GM23248 (cell line): ENCODE measurements at regions not wholly inside any gene's neighbourhood (a gene's known extent, or its start where the extent isn't known, plus 50 kb on each side); places are given as distances from the start of the nearest gene placed in this dataset.

ENCODE experiments used
- DNase-seq: peaks from one replicate; pipeline ENCODE4 v3.0.0-alpha.2; 2015
- H2AFZ ChIP-seq: fragments of 200-600 bp; sonication (generic); 2 replicates; pipeline ENCODE4 v1.6.1; 2016; ENCODE audit warnings: antibody characterized with exemption
- H3F3A ChIP-seq: fragments of 200-600 bp; sonication (generic); 2 replicates; pipeline ENCODE4 v1.6.1; 2016; ENCODE audit warnings: mild to moderate bottlenecking, antibody characterized with exemption, mixed run types; ENCODE audit not compliant: insufficient read depth
- H3K27ac ChIP-seq: fragments of 200-600 bp; sonication (generic); 2 replicates; pipeline ENCODE4 v1.5.1; 2016; ENCODE audit warnings: mild to moderate bottlenecking
- H3K27me3 ChIP-seq: fragments of 200-600 bp; sonication (generic); replicated peaks from 2 replicates; pipeline ENCODE4 v1.6.1; 2016; ENCODE audit warnings: mild to moderate bottlenecking; ENCODE audit not compliant: insufficient read depth
- H3K36me3 ChIP-seq: fragments of 200-600 bp; sonication (generic); 2 replicates; pipeline ENCODE4 v1.6.1; 2016; ENCODE audit warnings: low read depth, mild to moderate bottlenecking
- H3K4me1 ChIP-seq: fragments of 200-600 bp; sonication (generic); 2 replicates; pipeline ENCODE4 v1.6.1; 2016; ENCODE audit warnings: mild to moderate bottlenecking; ENCODE audit not compliant: insufficient read depth
- H3K4me2 ChIP-seq: fragments of 200-600 bp; sonication (generic); one replicate; pipeline ENCODE4 v1.6.1; 2016; ENCODE audit warnings: mild to moderate bottlenecking; ENCODE audit not compliant: unreplicated experiment
- H3K4me3 ChIP-seq: fragments of 200-600 bp; sonication (generic); 2 replicates; pipeline ENCODE4 v1.5.1; 2016; ENCODE audit warnings: mild to moderate bottlenecking
- H3K79me2 ChIP-seq: fragments of 200-600 bp; sonication (generic); 2 replicates; pipeline ENCODE4 v1.6.1; 2016; ENCODE audit warnings: mild to moderate bottlenecking; ENCODE audit not compliant: insufficient read depth
- H3K9ac ChIP-seq: fragments of 200-600 bp; sonication (generic); 2 replicates; pipeline ENCODE4 v1.6.1; 2016; ENCODE audit warnings: mild to moderate bottlenecking
- H3K9me2 ChIP-seq: fragments of 200-600 bp; sonication (generic); 2 replicates; pipeline ENCODE4 v1.6.1; 2016; ENCODE audit warnings: mixed run types, mild to moderate bottlenecking, moderate library complexity; ENCODE audit not compliant: insufficient read depth
- H3K9me3 ChIP-seq: fragments of 200-600 bp; sonication (generic); one replicate; pipeline ENCODE4 v1.6.1; 2017; ENCODE audit warnings: low read depth
- H4K20me1 ChIP-seq: fragments of 200-600 bp; sonication (generic); 2 replicates; pipeline ENCODE4 v1.6.0; 2016; ENCODE audit not compliant: insufficient read depth
- EZH2 ChIP-seq: fragments of 200-600 bp; sonication (generic); IDR thresholded peaks from 2 replicates; pipeline ENCODE4 v1.6.1; 2018; ENCODE audit warnings: antibody characterized with exemption, mild to moderate bottlenecking; ENCODE audit not compliant: insufficient read depth, poor library complexity, severe bottlenecking
- EZH2phosphoT487 ChIP-seq: fragments of 200-600 bp; sonication (generic); IDR thresholded peaks from 2 replicates; pipeline ENCODE4 v1.6.1; 2018; ENCODE audit warnings: antibody characterized with exemption, moderate library complexity, mild to moderate bottlenecking, low read depth; ENCODE audit not compliant: insufficient read depth
- WGBS, 2 experiments: methylation state at CpG; one replicate each; pipeline ENCODE4 v1.1.6; 2015 to 2017; ENCODE audit warnings: low lambda C conversion rate in 2 of 2, low coverage in 1 of 2; ENCODE audit errors: missing lambda C conversion rate in 2 of 2; 5-methylcytosine and 5-hydroxymethylcytosine counted together
- in situ Hi-C: fragments of 300-500 bp; cut with MboI; formaldehyde crosslinking; loops from 2 replicates; pipeline ENCODE4 v1.15.0; 2020

DNA sequence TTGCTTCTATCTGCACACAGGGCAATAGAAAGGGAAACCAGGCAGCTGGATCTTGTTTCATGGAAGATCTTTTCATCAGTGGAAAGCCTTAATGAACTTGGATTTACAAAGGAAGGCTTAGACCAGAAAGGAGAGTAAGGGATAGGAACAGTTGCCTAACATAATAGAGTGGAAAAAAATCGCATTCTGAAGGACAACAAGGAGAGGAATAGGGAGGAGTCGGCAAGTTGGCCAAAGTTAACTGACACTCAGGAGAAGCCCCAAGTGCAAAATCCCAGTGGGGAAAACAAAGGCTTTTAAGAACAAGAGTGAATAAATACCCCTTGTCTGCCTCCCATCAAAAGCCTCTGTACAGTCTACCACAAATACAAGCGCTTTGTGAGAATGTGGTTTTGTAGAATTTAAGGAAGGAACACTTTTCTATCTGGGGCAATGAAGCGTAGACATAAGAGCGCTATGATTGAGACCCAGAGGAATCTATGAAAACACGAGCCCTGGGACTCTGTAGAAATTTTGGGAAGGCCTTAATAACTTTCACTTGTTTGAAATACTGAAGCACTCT is 74.1 kb downstream of the ZNF648 start:
- H4K20me1 ChIP-seq: no peaks in the 10 kb centered on the region
- in situ Hi-C loops: no loop called here
- no peaks in the 10 kb centered on the region for H3K9me3 ChIP-seq
- 31 to 36% methylated on average over 6 of the region's 6 CpGs for WGBS, 2 experiments
- no peaks in the 10 kb centered on the region for H3K79me2 ChIP-seq
- no peak overlapping the region for H3K4me3 ChIP-seq
- no peak for DNase-seq
- no peak overlapping the region for H2AFZ ChIP-seq
- no peak overlapping the region for H3K9ac ChIP-seq
- H3K36me3 ChIP-seq: no peaks in the 10 kb centered on the region
- H3F3A ChIP-seq: no peaks in the 10 kb centered on the region
- no peak for TF ChIP-seq EZH2phosphoT487
- no peak for TF ChIP-seq EZH2
- H3K27me3 ChIP-seq: no peaks in the 10 kb centered on the region
- no peak overlapping the region for H3K27ac ChIP-seq
- no peaks in the 10 kb centered on the region for H3K4me1 ChIP-seq
- no peaks in the 10 kb centered on the region for H3K9me2 ChIP-seq
- H3K4me2 ChIP-seq: no peak overlapping the region

- no peak overlapping the region for H3K4me3 ChIP-seq
- no peak overlapping the region for H3K27ac ChIP-seq
- in situ Hi-C loops: no loop called here
- no peak overlapping the region for H3K4me2 ChIP-seq
- no peaks in the 10 kb centered on the region for H3K9me3 ChIP-seq
- H3K27me3 ChIP-seq: no peaks in the 10 kb centered on the region
- no peak overlapping the region for H3K9ac ChIP-seq
- no peaks in the 10 kb centered on the region for H3K9me2 ChIP-seq
- H3K79me2 ChIP-seq: no peaks in the 10 kb centered on the region
- no peak overlapping the region for H2AFZ ChIP-seq
- TF ChIP-seq EZH2phosphoT487: no peak
- no peak for TF ChIP-seq EZH2
- H3K36me3 ChIP-seq: no peaks in the 10 kb centered on the region
- no peak for DNase-seq
- H3K4me1 ChIP-seq: no peaks in the 10 kb centered on the region
- WGBS, 2 experiments: 0 to 1% methylated on average over 2 of the region's 2 CpGs
- H4K20me1 ChIP-seq: no peaks in the 10 kb centered on the region
- H3F3A ChIP-seq: no peaks in the 10 kb centered on the region
Observed at GRCh38 chr1:181986907-181987305, 74.6 kb downstream of the ZNF648 start.

- Histone ChIP-seq H3F3A (no peaks in the 10 kb centered on the region), H3K4me2 (no peak overlapping the region), H3K9me3 (no peaks in the 10 kb centered on the region), H2AFZ (no peak overlapping the region), H3K36me3 (no peaks in the 10 kb centered on the region), H4K20me1 (no peaks in the 10 kb centered on the region), H3K79me2 (no peaks in the 10 kb centered on the region), H3K27ac (no peak overlapping the region), H3K9ac (no peak overlapping the region), H3K4me1 (no peaks in the 10 kb centered on the region), H3K9me2 (no peaks in the 10 kb centered on the region), H3K4me3 (no peak overlapping the region), H3K27me3 (no peaks in the 10 kb centered on the region)
- WGBS, 2 experiments: 28 to 33% methylated on average over 6 of the region's 6 CpGs
- no peak for DNase-seq
- in situ Hi-C loops: no loop called here
- TF ChIP-seq EZH2phosphoT487 (no peak), EZH2 (no peak)
Observed at GRCh38 chr1:181985936-181986906, 75.3 kb downstream of the ZNF648 start.

DNA sequence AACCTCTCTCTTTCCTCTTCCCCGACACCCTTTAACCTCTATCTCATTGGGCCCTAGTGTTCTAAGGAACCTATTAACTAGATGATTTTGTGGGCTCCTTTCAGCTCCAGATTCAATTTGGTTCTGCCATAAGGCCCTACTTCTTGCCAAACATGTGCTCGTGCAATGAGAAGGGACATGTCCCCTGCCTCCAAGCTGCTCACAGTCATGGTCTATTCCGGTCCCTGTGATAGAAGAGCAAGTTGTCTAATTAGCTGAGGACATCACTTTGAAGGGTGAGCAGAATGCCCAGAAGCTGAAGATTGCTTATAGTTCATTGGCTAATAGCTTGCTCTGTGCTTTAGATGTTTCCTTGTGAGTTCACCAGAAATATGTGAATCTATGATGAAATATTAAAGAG is 76.2 kb downstream of the ZNF648 start:
- H3K36me3 ChIP-seq: no peaks in the 10 kb centered on the region
- no peak overlapping the region for H2AFZ ChIP-seq
- no peak for DNase-seq
- no peak overlapping the region for H3K4me2 ChIP-seq
- TF ChIP-seq EZH2 (no peak), EZH2phosphoT487 (no peak)
- H3K9me2 ChIP-seq: no peaks in the 10 kb centered on the region
- H3K27me3 ChIP-seq: no peaks in the 10 kb centered on the region
- no peaks in the 10 kb centered on the region for H3K9me3 ChIP-seq
- H4K20me1 ChIP-seq: no peaks in the 10 kb centered on the region
- H3K79me2 ChIP-seq: no peaks in the 10 kb centered on the region
- in situ Hi-C loops: no loop called here
- H3K4me3 ChIP-seq: no peak overlapping the region
- no peak overlapping the region for H3K9ac ChIP-seq
- H3K27ac ChIP-seq: no peak overlapping the region
- no peaks in the 10 kb centered on the region for H3K4me1 ChIP-seq
- 29% methylated on average over 3 of the region's 3 CpGs for WGBS, 2 experiments
- no peaks in the 10 kb centered on the region for H3F3A ChIP-seq
